ENCODE measurements at regions not wholly inside any gene's neighbourhood (a gene's known extent, or its start where the extent isn't known, plus 50 kb on each side); places are given as distances from the start of the nearest gene placed in this dataset.

DNA sequence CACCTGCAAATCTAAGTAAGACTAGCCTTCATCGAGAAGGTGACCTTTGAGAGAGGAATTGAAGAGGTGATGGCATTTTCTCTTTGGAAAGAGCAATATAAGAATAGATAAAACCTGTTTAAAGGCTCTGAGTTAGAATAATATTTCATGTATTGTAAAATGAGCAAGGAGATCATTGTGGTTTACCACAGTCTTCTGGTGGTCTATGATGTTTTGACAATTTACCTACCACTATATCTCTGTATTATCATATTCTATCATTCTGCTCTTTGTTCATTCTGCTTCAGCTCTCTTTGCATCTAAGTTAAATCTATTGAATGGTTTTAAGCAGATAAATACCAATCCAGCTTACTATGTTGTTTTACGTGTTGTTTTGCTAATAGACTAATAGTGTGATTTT lies 982.3 kb downstream of the SI start:
- Mint-ChIP-seq H3K4me3 (no peak overlapping the region), H3K27ac (no peak overlapping the region), H3K36me3 (ENCODE audit: low read depth) (no peaks in the 10 kb centered on the region), H3K4me1 (no peaks in the 10 kb centered on the region), H3K27me3 (ENCODE audit: low read depth, poor library complexity) (no peaks in the 10 kb centered on the region), H3K9me3 (peaks cover under 1% of the 10 kb centered on the region)
- no peak for DNase-seq
- TF ChIP-seq, protein P1, sequence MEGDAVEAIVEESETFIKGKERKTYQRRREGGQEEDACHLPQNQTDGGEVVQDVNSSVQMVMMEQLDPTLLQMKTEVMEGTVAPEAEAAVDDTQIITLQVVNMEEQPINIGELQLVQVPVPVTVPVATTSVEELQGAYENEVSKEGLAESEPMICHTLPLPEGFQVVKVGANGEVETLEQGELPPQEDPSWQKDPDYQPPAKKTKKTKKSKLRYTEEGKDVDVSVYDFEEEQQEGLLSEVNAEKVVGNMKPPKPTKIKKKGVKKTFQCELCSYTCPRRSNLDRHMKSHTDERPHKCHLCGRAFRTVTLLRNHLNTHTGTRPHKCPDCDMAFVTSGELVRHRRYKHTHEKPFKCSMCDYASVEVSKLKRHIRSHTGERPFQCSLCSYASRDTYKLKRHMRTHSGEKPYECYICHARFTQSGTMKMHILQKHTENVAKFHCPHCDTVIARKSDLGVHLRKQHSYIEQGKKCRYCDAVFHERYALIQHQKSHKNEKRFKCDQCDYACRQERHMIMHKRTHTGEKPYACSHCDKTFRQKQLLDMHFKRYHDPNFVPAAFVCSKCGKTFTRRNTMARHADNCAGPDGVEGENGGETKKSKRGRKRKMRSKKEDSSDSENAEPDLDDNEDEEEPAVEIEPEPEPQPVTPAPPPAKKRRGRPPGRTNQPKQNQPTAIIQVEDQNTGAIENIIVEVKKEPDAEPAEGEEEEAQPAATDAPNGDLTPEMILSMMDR (IDR thresholded peaks at IDR 0.05), result no peak

DNA sequence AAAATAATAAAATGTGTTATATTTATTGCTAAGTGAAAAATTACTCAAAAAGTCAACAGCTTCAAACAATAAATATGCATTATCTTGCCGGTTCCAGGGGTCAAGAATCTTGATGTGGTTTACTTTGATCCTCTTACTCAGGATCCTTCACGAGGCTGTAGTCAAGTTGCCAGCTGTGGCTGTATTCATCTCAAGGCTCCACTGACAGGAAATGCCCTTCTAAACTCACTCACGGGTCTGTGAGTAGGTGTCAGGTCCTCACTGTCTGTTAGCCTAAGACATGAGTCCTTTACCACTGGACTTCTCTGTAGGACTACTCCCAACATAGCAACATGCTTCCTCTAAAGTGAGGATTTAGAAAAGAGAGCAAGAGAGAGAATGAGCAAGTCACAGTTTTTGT lies 983.0 kb downstream of the SI start:
- TF ChIP-seq, protein P1 (IDR thresholded peaks at IDR 0.05), result no peak
- H3K36me3 Mint-ChIP-seq (ENCODE audit: low read depth), result no peaks in the 10 kb centered on the region
- H3K27me3 Mint-ChIP-seq (ENCODE audit: low read depth, poor library complexity), result no peaks in the 10 kb centered on the region
- DNase-seq, result no peak
- H3K4me1 Mint-ChIP-seq, result no peaks in the 10 kb centered on the region
- H3K4me3 Mint-ChIP-seq, result no peak overlapping the region
- H3K27ac Mint-ChIP-seq, result no peak overlapping the region
- peaks cover 4% of the 10 kb centered on the region for H3K9me3 Mint-ChIP-seq

DNA sequence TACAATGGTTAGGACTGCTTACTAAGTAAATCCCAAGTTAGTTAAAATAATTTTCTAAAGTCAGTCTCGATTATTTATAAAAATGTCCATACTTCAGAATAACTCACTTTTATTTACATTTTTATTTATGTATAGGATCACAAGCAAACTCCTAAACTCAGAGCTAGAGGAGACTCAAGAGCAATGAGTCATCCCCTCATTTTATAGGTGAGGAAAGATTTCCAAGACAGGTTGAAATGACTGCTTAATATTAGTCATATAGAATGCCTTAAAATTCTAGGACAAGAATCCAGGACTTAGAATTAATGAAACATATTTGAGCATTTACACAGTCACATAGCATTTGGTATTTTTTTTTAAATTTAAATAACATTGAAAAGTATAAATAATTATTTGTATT lies 983.8 kb downstream of the SI start:
- no peak overlapping the region for H3K4me3 Mint-ChIP-seq
- H3K27me3 Mint-ChIP-seq (ENCODE audit: low read depth, poor library complexity), result no peaks in the 10 kb centered on the region
- H3K9me3 Mint-ChIP-seq, result peaks cover 9% of the 10 kb centered on the region
- no peak overlapping the region for H3K27ac Mint-ChIP-seq
- H3K36me3 Mint-ChIP-seq (ENCODE audit: low read depth), result no peaks in the 10 kb centered on the region
- no peaks in the 10 kb centered on the region for H3K4me1 Mint-ChIP-seq
- DNase-seq, result no peak
- TF ChIP-seq, protein P1 (IDR thresholded peaks at IDR 0.05), result no peak

DNA sequence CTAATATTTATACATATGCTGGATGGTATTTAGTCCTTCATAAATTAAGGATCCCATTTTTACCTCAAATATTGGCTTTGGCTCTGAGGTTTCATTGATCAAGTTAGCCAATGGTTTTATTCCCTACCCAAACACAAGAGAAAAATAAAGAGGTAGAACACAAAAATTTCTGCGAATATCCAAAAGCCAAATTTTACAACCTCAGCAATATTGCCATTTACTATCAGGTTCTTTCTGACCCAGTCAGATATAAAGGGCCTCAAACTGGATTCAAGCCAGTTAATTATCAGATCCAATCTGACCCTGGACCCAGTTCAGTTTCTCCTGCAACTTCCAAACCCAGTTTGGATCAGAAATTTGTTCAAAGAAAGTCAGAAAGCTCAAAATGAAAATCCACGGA lies 998.1 kb downstream of the SI start:
- TF ChIP-seq, protein P1 (IDR thresholded peaks at IDR 0.05), result no peak
- Mint-ChIP-seq H3K36me3 (ENCODE audit: low read depth) (no peaks in the 10 kb centered on the region), H3K9me3 (peaks cover 17% of the 10 kb centered on the region), H3K27me3 (ENCODE audit: low read depth, poor library complexity) (no peaks in the 10 kb centered on the region), H3K4me1 (no peaks in the 10 kb centered on the region), H3K4me3 (no peak overlapping the region), H3K27ac (no peak overlapping the region)
- DNase-seq, result no peak

DNA sequence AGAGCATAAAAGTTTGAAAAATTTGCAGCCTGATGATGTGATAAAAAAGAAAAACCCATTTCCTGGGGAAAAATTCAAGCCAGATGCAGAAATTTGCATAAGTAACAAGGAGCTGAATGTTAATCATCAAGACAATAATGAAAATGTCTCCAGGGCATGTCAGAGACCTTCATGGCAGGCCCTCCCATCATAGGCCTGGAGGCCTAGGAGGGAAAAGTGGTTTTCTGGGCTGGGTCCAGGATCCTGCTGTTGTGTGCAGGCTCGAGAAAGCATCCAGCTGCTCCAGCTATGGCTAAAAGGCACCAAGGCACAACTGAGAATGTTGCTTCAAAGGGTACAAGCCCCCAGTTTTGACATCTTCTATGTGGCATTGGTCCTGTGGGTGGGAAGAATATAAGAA lies 1014.0 kb downstream of the SI start:
- Mint-ChIP-seq H3K4me3 (no peak overlapping the region), H3K27me3 (ENCODE audit: low read depth, poor library complexity) (peaks cover 3% of the 10 kb centered on the region), H3K4me1 (no peaks in the 10 kb centered on the region), H3K9me3 (no peaks in the 10 kb centered on the region), H3K27ac (no peak overlapping the region), H3K36me3 (ENCODE audit: low read depth) (no peaks in the 10 kb centered on the region)
- DNase-seq, result no peak
- TF ChIP-seq, protein P1 (IDR thresholded peaks at IDR 0.05), result no peak

DNA sequence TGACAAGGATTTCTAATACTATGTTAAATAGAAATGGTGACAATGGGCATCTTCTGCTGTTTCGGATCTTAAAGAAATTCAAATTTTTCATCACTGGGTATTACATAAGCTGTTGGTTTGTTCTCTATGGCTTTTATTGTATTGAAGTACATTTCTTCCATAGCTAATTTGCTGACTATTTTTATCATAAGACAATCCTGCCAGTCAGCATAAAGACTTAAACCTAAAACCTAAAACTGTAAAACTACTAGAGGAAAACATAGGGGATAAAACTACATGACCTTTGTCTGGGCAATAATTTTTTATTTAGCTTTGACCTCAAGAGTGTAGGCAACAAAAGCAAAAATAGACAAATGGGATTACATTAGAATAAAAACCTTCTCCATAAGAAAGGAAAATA lies 1017.4 kb downstream of the SI start:
- Mint-ChIP-seq H3K36me3 (ENCODE audit: low read depth) (no peaks in the 10 kb centered on the region), H3K27ac (no peak overlapping the region), H3K4me3 (no peak overlapping the region), H3K27me3 (ENCODE audit: low read depth, poor library complexity) (peaks cover 3% of the 10 kb centered on the region), H3K4me1 (no peaks in the 10 kb centered on the region), H3K9me3 (no peaks in the 10 kb centered on the region)
- no peak for DNase-seq
- TF ChIP-seq, protein P1 (IDR thresholded peaks at IDR 0.05), result no peak

Data from nephron progenitor cell (in vitro differentiated cells).